ENCODE measurements at regions not wholly inside any gene's neighbourhood (a gene's known extent, or its start where the extent isn't known, plus 50 kb on each side); places are given as distances from the start of the nearest gene placed in this dataset.

GRCh38 chr10:10818082-10818481, 199.6 kb upstream of the CELF2 start:
- no peak for DNase-seq (ENCODE audit: extremely low spot score in 2 of 2)
- TF ChIP-seq CTCF (IDR thresholded peaks at IDR 0.05), result no peak
- TF ChIP-seq POLR2AphosphoS5 (IDR thresholded peaks at IDR 0.05; ENCODE audit: insufficient read depth in 1 of 2, low read depth in 1 of 2), result no peak
- TF ChIP-seq POLR2A (IDR thresholded peaks at IDR 0.05), result no peak
- Histone ChIP-seq H3K9me3 (no peaks in the 10 kb centered on the region), H3K4me1 (peaks cover 5% of the 10 kb centered on the region), H3K4me3 (no peak overlapping the region), H3K27me3 (no peaks in the 10 kb centered on the region), H3K27ac (no peak overlapping the region), H3K36me3 (no peaks in the 10 kb centered on the region)
- intact Hi-C loops (cut with DNase I), result no loop called here

- peaks cover 5% of the 10 kb centered on the region for H3K4me1 ChIP-seq
- no peaks in the 10 kb centered on the region for H3K27me3 ChIP-seq
- DNase-seq (ENCODE audit: extremely low spot score in 2 of 2), result no peak
- H3K9me3 ChIP-seq, result no peaks in the 10 kb centered on the region
- no peaks in the 10 kb centered on the region for H3K36me3 ChIP-seq
- H3K4me3 ChIP-seq, result no peak overlapping the region
- intact Hi-C loops (cut with DNase I), result no loop called here
- H3K27ac ChIP-seq, result no peak overlapping the region
- TF ChIP-seq POLR2AphosphoS5 (IDR thresholded peaks at IDR 0.05; ENCODE audit: insufficient read depth in 1 of 2, low read depth in 1 of 2) (no peak), POLR2A (IDR thresholded peaks at IDR 0.05) (no peak), CTCF (IDR thresholded peaks at IDR 0.05) (no peak)
Observed at GRCh38 chr10:10819206-10819856, 198.3 kb upstream of the CELF2 start.

- no peak overlapping the region for H3K4me3 ChIP-seq
- DNase-seq (ENCODE audit: extremely low spot score in 2 of 2), result no peak
- no peaks in the 10 kb centered on the region for H3K9me3 ChIP-seq
- no peaks in the 10 kb centered on the region for H3K27me3 ChIP-seq
- intact Hi-C loops (cut with DNase I), result no loop called here
- H3K4me1 ChIP-seq, result peaks cover 5% of the 10 kb centered on the region
- no peak overlapping the region for H3K27ac ChIP-seq
- H3K36me3 ChIP-seq, result no peaks in the 10 kb centered on the region
- no peak for TF ChIP-seq CTCF (IDR thresholded peaks at IDR 0.05)
- TF ChIP-seq POLR2AphosphoS5 (IDR thresholded peaks at IDR 0.05; ENCODE audit: insufficient read depth in 1 of 2, low read depth in 1 of 2), result no peak
- no peak for TF ChIP-seq POLR2A (IDR thresholded peaks at IDR 0.05)
Observed at GRCh38 chr10:10821926-10822325, 195.7 kb upstream of the CELF2 start.

- Histone ChIP-seq H3K27me3 (no peaks in the 10 kb centered on the region), H3K4me1 (peaks cover 5% of the 10 kb centered on the region), H3K36me3 (no peaks in the 10 kb centered on the region), H3K4me3 (no peak overlapping the region), H3K27ac (peak overlapping the region; percentile 30), H3K9me3 (no peaks in the 10 kb centered on the region)
- intact Hi-C loops (cut with DNase I), result no loop called here
- TF ChIP-seq CTCF (IDR thresholded peaks at IDR 0.05), result no peak
- peak in 1 of 2 donors; percentile 68 for TF ChIP-seq POLR2AphosphoS5 (IDR thresholded peaks at IDR 0.05; ENCODE audit: insufficient read depth in 1 of 2, low read depth in 1 of 2)
- DNase-seq (ENCODE audit: extremely low spot score in 2 of 2), result no peak
Observed at GRCh38 chr10:10824591-10825148, 193.0 kb upstream of the CELF2 start.

- no peak overlapping the region for H3K4me3 ChIP-seq
- no peak overlapping the region for H3K27ac ChIP-seq
- intact Hi-C loops (cut with DNase I), result no loop called here
- peaks cover 5% of the 10 kb centered on the region for H3K4me1 ChIP-seq
- H3K9me3 ChIP-seq, result no peaks in the 10 kb centered on the region
- DNase-seq (ENCODE audit: extremely low spot score in 2 of 2), result no peak
- no peaks in the 10 kb centered on the region for H3K27me3 ChIP-seq
- no peaks in the 10 kb centered on the region for H3K36me3 ChIP-seq
- no peak for TF ChIP-seq CTCF (IDR thresholded peaks at IDR 0.05)
- no peak for TF ChIP-seq POLR2A (IDR thresholded peaks at IDR 0.05)
- no peak for TF ChIP-seq POLR2AphosphoS5 (IDR thresholded peaks at IDR 0.05; ENCODE audit: insufficient read depth in 1 of 2, low read depth in 1 of 2)
Observed at GRCh38 chr10:10826125-10826524, 191.5 kb upstream of the CELF2 start.
